Renal cortical epithelial cell (primary cell): ENCODE measurements at regions not wholly inside any gene's neighbourhood (a gene's known extent, or its start where the extent isn't known, plus 50 kb on each side); places are given as distances from the start of the nearest gene placed in this dataset.

Experiments used
- DNase-seq: peaks from one replicate; pipeline ENCODE4 v3.0.0-alpha.2; 2011; ENCODE audit warnings: low read depth

DNA sequence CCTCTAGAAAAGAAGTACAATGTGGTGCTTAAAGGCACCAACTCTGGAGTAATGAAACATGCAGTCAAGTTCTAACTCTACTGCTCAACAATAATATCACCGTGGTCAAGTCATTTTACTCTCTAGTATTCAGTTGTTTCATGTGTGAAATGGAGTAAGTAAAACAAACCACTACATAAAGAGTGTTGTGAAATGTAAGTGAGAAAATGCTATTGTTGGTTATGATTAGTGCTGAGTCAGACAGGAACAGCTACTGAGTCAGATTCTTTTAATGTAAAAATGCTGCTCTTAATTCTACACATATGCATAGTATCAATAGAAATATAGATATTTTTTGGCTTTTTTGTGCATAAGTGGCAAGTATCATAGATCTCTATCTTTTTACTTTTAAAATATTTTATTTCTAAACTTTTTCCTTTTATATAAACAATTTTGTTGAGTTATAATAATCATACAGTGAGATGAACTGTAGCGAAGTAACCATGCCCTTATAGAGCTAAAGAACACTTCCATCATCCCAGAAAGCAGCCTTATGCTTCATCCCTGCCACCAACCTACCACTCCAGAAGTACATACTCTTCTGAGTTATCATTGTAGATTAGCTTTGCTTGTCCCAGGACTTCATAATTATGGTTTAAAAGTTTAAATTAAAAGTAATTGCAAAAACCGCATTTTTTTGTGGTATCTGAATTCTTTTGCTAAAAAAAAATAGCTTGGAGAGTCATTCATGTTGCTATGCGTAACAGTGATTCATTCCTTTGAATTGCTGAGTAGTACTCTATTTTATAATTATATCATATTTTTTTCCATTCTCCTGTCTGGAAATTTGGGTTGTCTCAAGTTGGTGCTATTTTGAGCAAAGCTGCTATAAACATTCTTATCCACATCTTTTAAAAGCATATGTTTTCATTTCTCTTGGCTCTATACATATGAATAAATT lies 548.2 kb upstream of the CLINT1 start:
- DNase-seq = peak; percentile 86

DNA sequence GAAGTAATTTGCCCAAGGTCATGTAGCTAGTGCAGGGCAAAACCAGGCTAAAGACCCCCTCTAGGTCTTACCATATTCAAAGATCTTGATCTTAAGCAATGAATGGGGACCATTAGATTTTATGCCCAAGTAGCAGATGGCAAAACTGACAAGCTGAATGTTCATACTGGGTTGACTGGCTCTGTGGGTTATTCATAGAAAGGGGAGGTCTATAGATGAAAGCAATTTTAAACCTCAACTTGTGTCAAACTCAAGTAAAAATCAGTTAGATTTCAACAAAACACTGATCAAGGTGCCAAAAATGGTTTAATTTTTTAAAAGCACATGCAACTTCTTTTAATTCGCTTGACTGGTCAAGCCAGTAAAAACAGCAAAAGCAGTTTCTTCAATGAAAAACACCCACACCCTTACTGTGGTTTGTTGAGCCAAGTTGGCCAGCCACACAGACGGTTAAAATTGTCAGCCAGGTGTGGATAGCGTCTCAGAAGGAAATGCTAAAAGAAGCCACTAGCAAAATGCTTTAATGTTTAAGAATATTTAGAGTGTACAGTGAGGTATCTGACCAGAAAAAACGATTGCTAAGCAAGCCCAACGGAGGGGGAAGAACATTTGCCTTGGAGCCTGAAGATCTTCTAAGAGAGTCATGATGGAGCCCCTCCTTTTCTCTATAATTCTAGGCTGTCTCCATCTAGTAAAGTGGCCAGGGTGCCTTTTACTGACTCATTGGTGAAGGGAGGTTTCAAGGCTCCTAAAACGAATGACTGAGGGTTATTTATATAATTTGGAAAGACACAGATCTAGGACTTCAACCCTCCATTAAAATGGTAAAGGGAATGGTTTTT lies 539.6 kb upstream of the CLINT1 start:
- peak; percentile 47 for DNase-seq

DNA sequence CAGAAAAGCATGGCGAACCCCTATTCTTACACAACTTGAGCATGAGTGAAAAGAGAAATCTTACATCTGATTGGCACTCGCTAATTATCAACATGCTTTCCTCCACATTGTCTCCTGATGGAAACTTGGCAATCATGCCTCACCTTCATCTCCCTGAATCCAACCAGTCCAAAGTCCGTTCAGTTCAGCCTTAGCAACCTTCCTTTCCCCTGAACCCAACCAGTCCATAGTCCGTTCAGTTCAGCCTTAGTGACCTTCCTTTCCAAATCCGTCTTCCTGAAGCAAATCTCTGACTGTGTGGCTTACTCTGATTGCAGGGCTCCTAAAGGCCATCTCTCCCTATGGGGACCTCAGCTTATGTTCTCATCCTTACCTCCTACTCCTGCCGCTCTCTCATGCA lies 538.3 kb upstream of the CLINT1 start:
- no peak for DNase-seq

DNA sequence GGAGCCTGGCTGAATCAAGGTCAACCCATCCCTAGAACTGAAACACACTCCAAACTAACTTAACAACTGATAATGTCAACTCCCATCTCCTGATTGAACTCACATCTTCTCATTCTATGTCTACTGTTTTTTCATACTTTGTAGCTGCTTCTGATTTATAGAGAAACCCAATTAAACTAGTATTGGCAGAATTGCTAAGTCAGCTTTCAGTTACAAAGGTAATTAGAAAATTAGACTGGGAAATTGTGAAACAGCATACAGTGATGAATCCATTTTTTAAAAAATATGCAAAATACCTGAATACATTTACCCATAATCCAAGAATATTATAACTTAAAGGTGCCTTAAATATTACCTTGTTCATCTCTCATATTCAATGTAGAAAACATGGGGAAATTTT lies 535.2 kb upstream of the CLINT1 start:
- no peak for DNase-seq

DNA sequence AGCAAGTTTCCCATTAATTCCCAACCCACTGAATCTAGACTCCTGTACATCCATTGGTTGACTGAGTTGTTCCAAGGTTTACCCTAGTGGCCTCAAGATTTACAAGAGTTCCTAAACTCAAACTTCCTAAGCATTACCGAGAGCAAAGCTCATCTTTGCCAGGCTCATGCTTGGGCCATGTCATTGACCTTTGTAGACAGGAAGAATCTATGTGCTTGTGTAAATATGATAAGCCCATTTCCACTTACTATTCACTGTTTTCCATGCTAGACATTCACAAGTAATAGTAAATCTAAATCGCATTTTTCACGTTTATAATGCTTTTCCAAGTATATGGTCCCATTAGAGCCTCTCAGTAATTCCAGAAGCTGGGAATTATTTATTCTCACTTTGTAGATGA lies 534.5 kb upstream of the CLINT1 start:
- DNase-seq = no peak

DNA sequence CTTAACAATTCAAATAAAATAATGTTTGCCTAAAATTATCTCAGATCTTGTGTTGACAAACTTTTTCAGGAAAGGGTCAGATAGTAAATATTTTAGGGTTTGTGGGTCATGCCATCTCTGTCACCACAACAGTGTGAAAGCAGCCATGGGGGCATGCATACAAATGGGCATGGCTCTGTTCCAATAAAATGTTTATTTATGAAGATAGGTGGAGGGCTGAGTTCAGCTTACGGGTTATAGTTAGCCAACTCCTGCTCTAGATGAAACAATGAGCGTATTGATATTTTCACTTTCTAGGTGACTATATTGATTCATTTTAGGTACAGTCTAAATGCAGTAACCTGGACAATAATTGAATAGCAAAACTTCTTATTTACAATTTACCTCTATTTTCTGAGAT lies 533.8 kb upstream of the CLINT1 start:
- DNase-seq = no peak

DNA sequence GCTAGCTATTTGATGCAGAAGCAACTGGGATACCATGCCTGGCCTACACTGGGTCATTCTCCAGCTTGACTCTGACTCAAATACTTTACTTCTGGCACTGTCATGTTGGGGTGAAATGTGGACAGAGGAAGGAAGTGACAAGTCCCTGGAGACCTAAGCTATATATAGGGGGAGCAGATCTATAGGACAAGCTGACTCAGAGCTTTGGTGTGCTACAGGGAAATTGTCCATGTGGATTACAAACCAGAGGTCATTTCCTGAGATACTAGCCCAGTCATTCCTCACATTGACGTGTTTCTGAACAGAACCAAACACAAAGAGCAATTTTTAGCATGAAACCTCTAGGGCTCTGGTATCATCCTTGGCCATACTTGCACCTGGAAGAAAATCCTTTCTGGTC lies 531.6 kb upstream of the CLINT1 start:
- no peak for DNase-seq

DNA sequence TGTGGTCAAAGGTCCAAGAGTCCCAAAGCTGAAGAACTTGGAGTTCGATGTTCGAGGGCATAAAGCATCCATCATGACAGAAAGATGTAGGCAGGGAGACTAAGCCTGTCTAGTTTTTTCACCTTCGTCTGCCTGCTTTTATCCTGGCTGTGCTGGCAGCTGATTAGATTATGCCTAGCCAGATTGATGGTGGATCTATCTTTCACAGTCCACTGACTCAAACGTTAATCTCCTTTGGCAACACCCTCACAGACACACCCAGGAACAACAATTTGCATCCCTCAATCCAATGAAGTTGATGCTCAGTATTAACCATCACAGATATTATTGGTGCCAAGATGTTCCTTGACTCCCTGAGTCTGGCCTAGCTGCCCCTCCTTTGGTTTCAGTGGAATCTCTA lies 530.8 kb upstream of the CLINT1 start:
- DNase-seq = no peak

DNA sequence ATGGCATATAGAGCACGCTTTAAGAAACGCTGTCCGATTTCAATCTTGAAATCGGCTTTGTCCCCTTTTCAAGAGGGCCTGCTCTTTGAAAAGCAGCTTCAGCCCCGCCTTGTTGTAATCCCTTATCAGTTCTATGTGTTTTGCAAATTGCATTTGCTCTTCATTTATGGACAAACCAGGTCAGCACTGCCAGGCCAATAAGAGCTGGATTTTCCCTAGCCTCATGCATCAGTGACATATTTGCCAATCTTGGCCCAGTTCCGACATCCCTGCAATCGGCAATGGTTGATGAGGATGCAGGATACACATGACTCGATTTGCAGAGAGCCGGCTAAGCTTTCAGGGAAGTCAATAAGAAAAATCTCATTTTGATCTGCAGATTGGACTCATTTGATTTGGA lies 529.1 kb upstream of the CLINT1 start:
- DNase-seq = peak; percentile 62

DNA sequence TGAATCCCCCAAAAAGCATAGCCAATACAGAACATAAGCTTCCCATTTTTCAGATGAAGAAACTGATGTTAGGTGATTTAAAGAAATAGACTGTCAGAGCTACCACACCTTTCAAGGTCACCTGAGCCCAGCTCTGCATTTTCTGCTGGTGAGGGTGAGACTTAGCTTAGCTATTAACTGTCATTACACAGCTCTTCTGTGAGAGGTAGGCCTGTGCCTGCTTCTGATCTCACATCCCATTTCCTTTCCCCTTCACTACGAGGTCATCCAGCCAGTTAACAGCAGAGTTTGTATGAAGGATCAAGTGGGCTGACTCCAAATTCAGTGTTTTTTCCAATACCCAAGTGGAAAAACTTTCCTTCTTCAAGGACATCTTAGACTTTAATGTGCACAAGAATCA lies 528.6 kb upstream of the CLINT1 start:
- peak; percentile 68 for DNase-seq

DNA sequence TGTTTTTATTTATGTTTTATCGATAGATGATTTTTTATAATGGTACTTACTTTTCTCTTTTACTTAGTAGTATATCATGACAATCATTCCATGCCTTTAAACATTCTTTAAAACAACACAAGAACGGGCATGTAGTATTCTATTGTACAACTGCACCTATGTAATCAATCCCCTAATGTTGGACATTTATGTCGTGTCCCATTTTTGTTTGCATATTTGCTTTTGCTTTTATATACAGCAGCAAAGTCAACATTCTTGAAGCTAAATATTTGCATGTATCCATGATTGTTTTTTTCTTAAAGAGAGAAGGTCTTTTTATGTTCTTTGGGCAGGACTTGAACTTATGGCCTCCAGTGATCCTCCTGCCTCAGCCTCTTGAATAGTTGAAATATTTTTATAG lies 527.0 kb upstream of the CLINT1 start:
- DNase-seq = no peak

DNA sequence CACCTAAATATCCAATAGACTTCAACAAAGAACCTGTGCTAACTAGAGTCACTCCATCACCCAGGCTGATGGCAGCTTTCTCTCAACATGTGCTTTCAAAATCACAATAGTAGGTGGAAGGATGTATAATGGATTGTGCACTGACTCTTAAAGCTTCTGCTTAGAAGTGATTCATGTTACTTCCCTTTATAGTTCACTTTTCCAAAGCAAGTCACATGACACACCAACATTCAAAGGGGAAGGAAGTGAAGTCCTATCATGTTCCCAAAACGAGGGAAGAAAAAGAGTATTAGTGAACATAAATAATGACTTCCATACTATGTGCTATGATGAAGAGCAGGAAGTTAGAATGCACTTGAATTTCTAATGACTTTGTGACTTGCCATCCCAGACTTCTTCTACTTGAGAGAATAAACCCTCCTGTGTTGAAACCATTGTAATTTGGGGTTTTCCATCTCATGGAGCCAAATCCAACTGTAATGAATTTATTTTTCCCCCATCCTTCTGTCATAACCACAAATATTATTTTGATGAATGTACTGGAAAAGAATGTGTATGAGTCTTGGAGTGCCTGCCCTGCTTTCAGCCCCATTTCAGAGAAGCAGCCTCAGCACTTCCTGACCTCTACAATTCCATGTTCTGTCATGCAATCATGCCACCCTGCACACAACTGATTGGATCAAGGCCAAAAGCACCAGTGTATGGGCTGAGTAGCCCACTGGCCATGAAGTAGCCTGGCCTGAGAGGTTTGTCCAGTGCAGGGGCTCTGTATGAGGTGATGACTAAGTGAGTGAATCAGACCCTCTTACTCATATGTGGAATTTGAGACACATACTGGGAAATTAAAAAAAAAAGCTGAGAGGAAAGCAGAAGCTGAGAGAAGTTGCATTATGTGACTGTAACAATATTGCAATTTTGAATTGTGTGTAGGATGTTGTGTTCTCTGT lies 525.9 kb upstream of the CLINT1 start:
- DNase-seq = peak; percentile 98

DNA sequence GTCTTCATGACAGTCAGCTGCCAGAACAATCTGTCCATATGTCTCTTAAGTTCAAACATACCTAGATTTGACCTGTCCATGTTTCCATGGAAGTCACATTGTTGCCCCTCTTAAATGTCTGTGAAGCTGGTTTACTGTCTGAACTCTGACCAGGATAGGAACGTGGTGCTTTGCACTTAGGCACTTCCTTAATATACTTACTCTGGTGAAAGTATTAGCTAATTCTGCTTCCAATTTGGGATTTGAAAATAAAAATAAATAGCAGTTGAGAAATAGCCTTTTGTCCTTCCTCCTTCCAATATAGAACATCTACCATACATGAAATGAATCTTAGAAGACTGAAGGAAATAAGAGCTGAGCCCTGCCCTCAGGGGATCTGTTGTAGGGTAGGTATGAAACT lies 524.5 kb upstream of the CLINT1 start:
- no peak for DNase-seq

DNA sequence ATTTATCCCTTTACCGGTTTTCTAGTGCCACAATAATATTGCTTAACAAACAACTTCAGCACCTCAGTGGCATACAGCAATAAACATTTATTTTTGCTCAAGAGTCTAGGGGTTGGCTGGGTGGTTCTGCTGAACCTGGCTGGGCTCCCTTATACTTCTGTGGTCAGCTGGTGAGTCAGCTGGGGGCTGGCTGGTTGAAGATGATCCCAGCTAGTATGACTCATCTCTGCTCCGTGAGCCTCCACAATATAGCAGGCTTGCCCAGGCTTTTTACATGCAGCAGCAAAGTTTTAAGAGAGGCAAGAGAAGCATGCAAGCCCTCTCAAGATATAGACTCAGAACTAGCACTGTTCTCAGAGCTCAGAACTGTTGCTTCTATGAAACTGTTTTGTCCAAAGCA lies 523.5 kb upstream of the CLINT1 start:
- peak; percentile 97 for DNase-seq

DNA sequence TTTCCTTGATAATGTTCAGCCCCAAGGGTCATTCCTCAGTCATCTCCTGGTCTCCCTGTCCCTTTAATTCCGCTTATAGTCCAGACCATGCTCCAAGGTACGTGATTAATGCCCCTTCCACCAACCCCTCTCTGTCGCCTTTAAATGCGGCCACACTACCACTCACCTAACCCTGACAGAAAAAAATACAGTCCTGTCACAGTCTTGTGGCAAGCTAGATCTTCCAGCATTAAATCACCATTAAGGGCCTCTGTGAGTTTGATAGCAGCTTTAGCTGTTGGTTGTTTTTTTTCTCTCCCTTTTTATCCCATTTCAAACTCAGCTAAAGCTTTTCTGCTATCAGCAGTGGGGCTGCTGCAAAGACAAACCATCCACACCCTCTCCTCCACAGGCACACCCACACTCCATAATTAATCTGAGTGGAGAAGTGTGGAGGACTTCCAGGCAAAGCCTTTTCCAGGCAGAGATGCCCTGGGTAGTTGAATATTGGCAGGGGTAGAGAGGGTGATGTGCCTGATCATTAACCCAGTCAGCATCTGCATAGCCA lies 522.7 kb upstream of the CLINT1 start:
- peak; percentile 47 for DNase-seq

DNA sequence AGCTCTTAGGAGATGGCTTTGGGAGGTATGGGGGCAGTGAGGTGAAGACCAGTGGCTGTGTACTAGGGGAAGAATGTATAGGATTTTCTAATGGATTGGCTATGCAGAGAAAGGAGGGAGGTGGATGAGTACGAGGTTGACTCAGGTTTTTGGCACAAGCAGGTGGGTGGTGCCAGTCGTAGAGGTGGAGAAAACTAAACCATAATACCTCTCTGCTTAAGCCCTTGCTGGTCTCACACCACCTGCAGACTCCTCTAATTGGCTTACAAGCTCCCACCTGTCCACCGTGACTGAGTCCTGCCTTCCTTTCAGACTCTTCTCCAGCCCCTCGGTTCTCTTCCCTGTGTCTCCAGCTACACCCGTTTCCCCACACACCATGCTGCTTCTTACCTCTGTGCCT lies 521.7 kb upstream of the CLINT1 start:
- DNase-seq = no peak

DNA sequence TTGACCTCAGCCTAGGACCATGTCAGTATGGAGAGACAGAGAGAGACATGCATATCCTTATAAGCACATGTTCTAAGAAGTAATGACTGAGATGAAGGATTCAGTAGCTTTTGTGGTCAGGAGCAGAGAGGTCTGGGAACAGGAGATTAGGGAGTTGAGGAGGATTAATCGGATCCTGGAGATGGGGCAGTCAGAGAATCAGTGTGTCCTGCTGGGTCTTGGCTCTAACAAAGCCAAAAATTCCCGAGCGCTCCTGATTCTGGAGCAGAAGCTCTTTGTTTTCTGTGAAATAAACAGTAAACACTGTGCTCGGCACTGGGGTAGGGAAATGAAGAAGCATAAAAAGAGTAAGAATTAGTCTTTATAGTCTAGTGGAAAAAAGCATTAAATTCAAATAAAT lies 520.0 kb upstream of the CLINT1 start:
- DNase-seq = no peak

DNA sequence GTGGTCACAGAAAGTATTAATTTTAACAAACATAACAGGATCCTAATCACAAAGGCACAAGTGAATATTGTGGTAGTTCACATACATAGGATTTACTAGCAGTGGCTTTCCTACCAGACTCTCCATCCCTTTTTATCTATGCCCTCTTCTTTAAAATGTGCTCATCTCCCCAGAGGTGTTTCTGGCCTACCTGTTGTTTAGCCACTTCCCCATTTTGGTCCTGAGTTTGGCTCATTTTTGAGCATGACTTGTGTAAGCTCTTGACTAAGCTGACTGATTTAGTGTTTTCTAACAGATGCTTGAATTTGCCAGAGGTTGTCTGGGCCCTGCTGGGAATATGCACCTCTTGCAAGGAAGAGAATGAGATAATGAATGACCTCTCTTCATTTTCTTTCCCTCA lies 517.7 kb upstream of the CLINT1 start:
- no peak for DNase-seq

DNA sequence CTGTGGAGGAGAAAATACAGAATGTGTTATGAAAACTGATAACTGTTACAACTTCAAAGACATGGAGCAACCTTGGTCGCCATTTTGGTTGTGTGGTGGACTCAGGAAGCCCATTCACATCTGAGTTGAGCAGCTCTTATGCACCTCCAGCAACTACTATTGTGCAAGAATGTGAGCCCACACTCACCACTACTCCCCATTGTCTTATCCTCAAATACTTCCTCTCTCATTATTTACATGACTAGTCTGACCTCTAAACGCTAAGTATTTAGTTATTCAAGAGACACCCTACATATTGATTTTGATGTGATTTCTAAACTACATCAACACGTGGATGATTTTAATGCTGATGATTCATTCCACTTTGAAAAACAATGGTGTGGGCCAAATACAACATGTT lies 516.6 kb upstream of the CLINT1 start:
- peak; percentile 20 for DNase-seq

DNA sequence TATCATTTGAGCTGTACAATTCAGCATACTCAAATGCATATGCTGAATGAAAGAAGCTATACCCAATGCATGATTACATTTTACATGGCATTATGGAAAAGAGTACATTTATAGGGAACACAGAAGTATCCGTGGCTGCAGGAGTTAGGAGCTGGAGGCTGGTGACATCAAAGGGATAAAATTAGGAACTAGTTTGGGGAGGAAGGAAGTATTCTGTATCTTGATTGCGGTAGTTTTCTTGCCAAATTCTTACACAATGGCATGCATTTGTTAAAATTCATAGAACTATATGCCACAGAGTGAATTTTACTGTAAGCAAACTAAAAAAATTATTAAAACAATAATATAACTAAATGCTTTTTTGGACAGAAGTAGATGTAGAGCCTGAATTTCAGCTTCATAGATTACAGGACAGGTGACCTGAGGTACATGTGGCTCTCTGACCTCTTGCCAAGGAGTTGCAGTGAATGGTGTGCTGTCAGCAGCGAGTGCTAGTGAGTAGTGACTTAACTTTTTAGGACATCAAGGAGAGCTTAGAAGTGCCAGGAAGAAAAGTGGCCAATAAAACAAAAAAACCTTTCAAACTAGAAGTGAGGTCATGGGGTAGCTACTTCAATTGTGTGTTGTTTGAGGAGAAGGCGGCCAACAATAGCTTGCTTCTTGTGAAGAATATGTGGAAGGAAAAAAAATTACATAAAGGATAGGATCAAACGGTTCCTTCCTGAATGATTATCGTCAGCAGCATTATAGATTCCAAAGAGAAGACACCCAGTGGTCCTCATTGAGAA lies 514.9 kb upstream of the CLINT1 start:
- DNase-seq = no peak

DNA sequence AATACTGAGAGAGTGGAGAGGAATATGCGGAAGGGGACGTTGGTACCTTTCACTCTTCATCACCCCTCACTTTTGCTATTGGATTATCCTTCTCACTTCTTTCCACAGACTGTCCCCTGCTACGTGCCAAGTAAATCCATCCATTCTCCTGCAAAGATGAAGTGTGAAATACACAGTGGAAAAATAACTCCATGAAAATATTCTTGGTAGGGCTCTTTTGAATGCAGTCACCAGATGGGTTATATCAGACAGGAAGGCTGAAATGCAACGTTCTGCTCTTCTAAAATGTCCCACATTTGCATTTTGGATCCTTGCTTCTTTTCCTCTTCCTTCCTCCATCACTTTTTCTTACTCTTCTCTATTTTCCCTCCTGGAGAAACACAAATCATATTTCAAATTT lies 510.3 kb upstream of the CLINT1 start:
- no peak for DNase-seq
